Endodermal cell (in vitro differentiated cells): ENCODE measurements at regions not wholly inside any gene's neighbourhood (a gene's known extent, or its start where the extent isn't known, plus 50 kb on each side); places are given as distances from the start of the nearest gene placed in this dataset.

Experiments used
- DNase-seq: peaks from one replicate; pipeline ENCODE4 v3.0.0-alpha.2; 2017
- H3K27ac ChIP-seq: 2 replicates; pipeline ENCODE4 v1.5.1; 2013; ENCODE audit warnings: mild to moderate bottlenecking, low read depth, low read length, moderate library complexity
- H3K27me3 ChIP-seq: 2 replicates; pipeline ENCODE4 v1.6.1; 2013; ENCODE audit warnings: mild to moderate bottlenecking, low read length, moderate library complexity; ENCODE audit not compliant: insufficient read depth, control insufficient read depth, poor library complexity, severe bottlenecking
- H3K36me3 ChIP-seq: 2 replicates; pipeline ENCODE4 v1.7.0; 2013; ENCODE audit warnings: mild to moderate bottlenecking, low read length, moderate library complexity; ENCODE audit not compliant: control insufficient read depth, insufficient read depth
- H3K4me1 ChIP-seq: one replicate; pipeline ENCODE4 v1.7.0; 2013; ENCODE audit warnings: low read length; ENCODE audit not compliant: control insufficient read depth, insufficient read depth
- H3K4me3 ChIP-seq: 2 replicates; pipeline ENCODE4 v1.5.1; 2013; ENCODE audit warnings: mild to moderate bottlenecking, low read length, moderate library complexity
- H3K9ac ChIP-seq: 2 replicates; pipeline ENCODE4 v1.6.1; 2013; ENCODE audit warnings: mild to moderate bottlenecking, low read length, moderate library complexity; ENCODE audit not compliant: poor library complexity, severe bottlenecking; ENCODE audit errors: extremely low read depth
- H3K9me3 ChIP-seq: 2 replicates; pipeline ENCODE4 v1.6.1; 2013; ENCODE audit warnings: mild to moderate bottlenecking, low read length, moderate library complexity; ENCODE audit not compliant: control insufficient read depth
- H3K27ac Mint-ChIP-seq: 2 replicates; pipeline ENCODE4 v1.8.0; 2020; ENCODE audit warnings: mixed read lengths
- H3K27me3 Mint-ChIP-seq: 2 replicates; pipeline ENCODE4 v1.8.0; 2021; ENCODE audit warnings: mild to moderate bottlenecking, mixed read lengths; ENCODE audit not compliant: insufficient read depth
- H3K36me3 Mint-ChIP-seq: 2 replicates; pipeline ENCODE4 v1.8.0; 2020; ENCODE audit warnings: low read depth, mixed read lengths
- H3K4me1 Mint-ChIP-seq: 2 replicates; pipeline ENCODE4 v1.8.0; 2020; ENCODE audit warnings: mixed read lengths
- H3K4me3 Mint-ChIP-seq: 2 replicates; pipeline ENCODE4 v1.8.0; 2020; ENCODE audit warnings: mild to moderate bottlenecking, moderate library complexity, mixed read lengths
- H3K9me3 Mint-ChIP-seq: 2 replicates; pipeline ENCODE4 v1.8.0; 2020; ENCODE audit warnings: mild to moderate bottlenecking, mixed read lengths
- CTCF ChIP-seq: fragments of 200-600 bp; sonication (generic); conservative IDR thresholded peaks from 2 replicates; pipeline ENCODE4 v1.5.0; 2021; ENCODE audit warnings: antibody characterized with exemption, mild to moderate bottlenecking
- WGBS, 2 experiments: methylation state at CpG; one replicate each; pipeline versions ENCODE4 v1.1.5 to v1.1.7; 2013; ENCODE audit warnings: missing lambda C conversion rate in 2 of 2, mixed read lengths in 1 of 2; ENCODE audit not compliant: insufficient coverage in 1 of 2, insufficient read length in 1 of 2; 5-methylcytosine and 5-hydroxymethylcytosine counted together

- no peaks in the 10 kb centered on the region for H3K4me1 ChIP-seq
- H3K36me3 ChIP-seq, result no peaks in the 10 kb centered on the region
- DNase-seq, result peak; percentile 79
- peak; percentile 91 for TF ChIP-seq CTCF
- H3K27ac Mint-ChIP-seq, result no peak overlapping the region
- no peak overlapping the region for H3K4me3 ChIP-seq
- peaks cover 6% of the 10 kb centered on the region for H3K36me3 Mint-ChIP-seq
- H3K27me3 Mint-ChIP-seq, result no peaks in the 10 kb centered on the region
- H3K27ac ChIP-seq, result no peak overlapping the region
- peaks cover 51% of the 10 kb centered on the region for H3K9me3 Mint-ChIP-seq
- no peaks in the 10 kb centered on the region for H3K27me3 ChIP-seq
- H3K4me3 Mint-ChIP-seq, result no peak overlapping the region
- no peaks in the 10 kb centered on the region for H3K4me1 Mint-ChIP-seq
- H3K9me3 ChIP-seq, result peaks cover 35% of the 10 kb centered on the region
- 53 to 57% methylated on average over 5 of the region's 5 CpGs for WGBS, 2 experiments
- H3K9ac ChIP-seq, result no peak overlapping the region
Observed at GRCh38 chr2:212863185-212863588, 288.2 kb downstream of the IKZF2 start.

- H3K4me3 Mint-ChIP-seq, result no peak overlapping the region
- H3K9me3 Mint-ChIP-seq, result peaks cover 41% of the 10 kb centered on the region
- H3K36me3 Mint-ChIP-seq, result peaks cover 3% of the 10 kb centered on the region
- H3K4me1 Mint-ChIP-seq, result no peaks in the 10 kb centered on the region
- no peaks in the 10 kb centered on the region for H3K27me3 ChIP-seq
- TF ChIP-seq CTCF, result no peak
- WGBS, 2 experiments, result 70% methylated on average over 1 of the region's 1 CpG; no CpG with 5 or more reads in 1 of the 2 experiments
- no peak overlapping the region for H3K4me3 ChIP-seq
- DNase-seq, result no peak
- H3K9me3 ChIP-seq, result peaks cover 15% of the 10 kb centered on the region
- H3K4me1 ChIP-seq, result no peaks in the 10 kb centered on the region
- H3K9ac ChIP-seq, result no peak overlapping the region
- no peaks in the 10 kb centered on the region for H3K36me3 ChIP-seq
- no peak overlapping the region for H3K27ac Mint-ChIP-seq
- H3K27me3 Mint-ChIP-seq, result no peaks in the 10 kb centered on the region
- H3K27ac ChIP-seq, result no peak overlapping the region
Observed at GRCh38 chr2:212858496-212858895, 292.9 kb downstream of the IKZF2 start.

GRCh38 chr2:212854771-212855170 lies 296.6 kb downstream of the IKZF2 start:
- WGBS, 2 experiments, result 93 to 95% methylated on average over 4 of the region's 4 CpGs
- peaks cover 10% of the 10 kb centered on the region for H3K9me3 Mint-ChIP-seq
- H3K27ac ChIP-seq, result no peak overlapping the region

More at GRCh38 chr2:212854771-212855170, 296.6 kb downstream of the IKZF2 start:
- no peaks in the 10 kb centered on the region for H3K27me3 ChIP-seq
- no peaks in the 10 kb centered on the region for H3K27me3 Mint-ChIP-seq
- no peaks in the 10 kb centered on the region for H3K36me3 Mint-ChIP-seq
- no peak overlapping the region for H3K4me3 ChIP-seq
- DNase-seq, result no peak
- no peaks in the 10 kb centered on the region for H3K36me3 ChIP-seq
- TF ChIP-seq CTCF, result no peak
- H3K9ac ChIP-seq, result no peak overlapping the region
- no peaks in the 10 kb centered on the region for H3K4me1 ChIP-seq
- H3K4me3 Mint-ChIP-seq, result no peak overlapping the region
- no peaks in the 10 kb centered on the region for H3K9me3 ChIP-seq
- no peak overlapping the region for H3K27ac Mint-ChIP-seq
- H3K4me1 Mint-ChIP-seq, result no peaks in the 10 kb centered on the region
